Stimulated activated CD4-positive, alpha-beta T cell treated with anti-CD3 and anti-CD28 coated beads, Interleukin-12 subunit alpha, Interleukin-12 subunit beta, amount 100 ng/mL, for 24 hours (primary cell): ENCODE measurements at regions not wholly inside any gene's neighbourhood (a gene's known extent, or its start where the extent isn't known, plus 50 kb on each side); places are given as distances from the start of the nearest gene placed in this dataset.

Experiments
- DNase-seq, 2 experiments: peaks; one replicate each; pipeline ENCODE4 v3.0.0-alpha.2; 2020; ENCODE audit warnings: low read depth in 2 of 2

DNA sequence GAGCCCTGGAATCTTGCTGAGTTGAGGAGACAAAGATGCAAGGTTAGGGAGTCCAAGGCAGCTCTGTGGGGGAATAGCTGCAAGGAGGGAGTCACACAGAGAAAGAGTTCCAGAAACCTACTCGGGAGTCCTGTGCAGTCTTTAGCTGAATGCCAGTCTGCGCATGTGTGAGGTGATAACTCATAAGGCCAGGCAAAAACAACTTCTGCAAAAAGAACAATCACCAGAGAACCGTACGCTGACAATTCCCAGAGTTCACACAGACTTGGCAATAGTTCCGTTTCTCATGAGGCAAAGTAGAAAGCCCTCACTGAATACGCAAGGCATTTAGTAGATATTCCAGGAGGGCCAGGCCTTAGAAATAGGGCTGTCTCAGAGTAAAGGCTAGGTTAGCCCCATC is 135.2 kb upstream of the TAB2 start:
- no peak for DNase-seq

DNA sequence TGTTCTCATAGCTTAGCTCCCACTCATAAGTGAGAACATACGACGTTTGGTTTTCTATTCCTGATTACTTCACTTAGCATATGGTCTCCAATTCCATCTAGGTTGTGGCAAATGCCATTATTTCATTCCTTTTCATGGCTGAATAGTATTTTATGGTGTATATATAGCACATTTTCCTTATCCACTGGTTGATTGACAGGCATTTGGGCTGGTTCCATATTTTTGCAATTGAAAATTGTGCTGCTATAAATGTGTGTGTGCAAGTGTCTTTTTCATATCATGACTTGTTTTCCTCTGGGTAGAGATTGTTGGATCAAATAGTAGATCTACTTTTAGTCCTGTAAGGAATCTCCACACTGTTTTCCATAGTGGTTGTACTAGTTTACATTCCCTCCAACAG is 133.0 kb upstream of the TAB2 start:
- no peak for DNase-seq

DNA sequence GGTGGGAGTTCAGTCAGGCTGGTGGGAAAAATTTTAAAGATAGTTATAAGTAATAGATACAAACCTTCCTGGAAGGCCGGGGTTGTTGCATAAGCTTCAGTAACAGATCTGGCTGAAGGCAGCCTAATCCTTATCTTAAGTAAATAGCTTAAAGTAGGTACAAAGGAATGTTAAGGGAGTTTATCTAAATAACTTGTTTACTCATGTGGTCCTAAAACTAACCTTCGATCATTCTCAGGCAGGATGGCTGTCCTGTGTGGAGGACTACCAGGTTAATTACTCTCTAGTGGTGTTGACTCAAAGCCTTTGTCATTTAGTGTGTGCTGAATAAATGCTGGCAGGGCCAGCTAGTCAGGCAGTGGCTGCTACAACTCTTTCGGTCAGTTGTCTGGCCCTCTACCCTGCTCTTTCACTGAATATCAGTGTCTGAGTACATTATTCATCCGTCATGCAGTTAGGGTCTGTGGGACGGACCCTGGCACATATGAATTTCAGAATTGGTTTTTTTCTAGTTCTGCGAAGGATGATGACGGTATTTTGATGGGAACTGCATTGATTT is 131.6 kb upstream of the TAB2 start:
- no peak for DNase-seq

DNA sequence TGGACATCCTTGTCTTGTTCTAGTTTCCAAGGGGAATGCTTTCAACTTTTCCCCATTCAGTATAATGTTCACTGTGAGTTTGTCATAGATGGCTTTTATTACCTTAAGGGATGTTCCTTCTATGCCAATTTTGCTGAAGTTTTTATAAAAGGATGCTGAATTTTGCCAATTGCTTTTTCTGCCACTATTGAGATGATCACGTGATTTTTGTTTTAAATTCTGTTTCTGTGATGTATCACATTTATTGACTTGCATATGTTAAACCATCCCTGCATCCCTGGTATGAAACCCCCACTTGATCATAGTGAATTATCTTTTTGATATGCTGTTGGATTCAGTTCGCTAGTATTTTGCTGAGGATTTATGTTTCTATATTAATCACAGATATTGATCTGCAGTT is 130.6 kb upstream of the TAB2 start:
- DNase-seq: no peak

DNA sequence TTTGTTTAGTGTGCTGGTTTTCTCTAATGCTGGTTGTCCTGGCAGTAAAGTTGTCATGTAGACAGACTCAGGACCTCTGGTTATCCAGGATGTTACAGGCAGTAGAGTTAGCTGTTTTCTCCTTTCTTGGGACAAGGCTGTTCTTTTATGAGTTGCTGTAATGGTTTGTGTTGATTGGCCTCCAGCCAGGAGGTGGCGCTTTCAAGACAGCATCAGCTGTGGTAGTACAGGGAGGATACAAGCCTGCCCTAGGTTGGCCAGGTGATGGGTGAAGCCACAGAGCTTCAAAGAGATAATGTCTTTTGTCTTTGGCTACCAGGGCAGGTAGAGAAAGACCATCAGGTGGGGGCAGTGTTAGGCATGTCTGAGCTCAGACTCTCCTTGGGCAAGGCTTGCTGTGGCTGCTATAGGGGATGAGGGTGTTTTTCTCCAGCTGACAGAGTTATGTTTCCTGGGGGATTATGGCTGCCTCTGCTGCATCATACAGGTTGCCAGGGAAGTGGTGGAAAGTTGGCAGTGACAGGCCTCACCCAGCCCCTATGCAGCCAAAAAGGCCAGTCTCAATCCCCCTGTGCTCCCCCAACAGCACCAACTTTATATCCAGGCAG is 127.2 kb upstream of the TAB2 start:
- peak; percentile 21 to 60 for DNase-seq

DNA sequence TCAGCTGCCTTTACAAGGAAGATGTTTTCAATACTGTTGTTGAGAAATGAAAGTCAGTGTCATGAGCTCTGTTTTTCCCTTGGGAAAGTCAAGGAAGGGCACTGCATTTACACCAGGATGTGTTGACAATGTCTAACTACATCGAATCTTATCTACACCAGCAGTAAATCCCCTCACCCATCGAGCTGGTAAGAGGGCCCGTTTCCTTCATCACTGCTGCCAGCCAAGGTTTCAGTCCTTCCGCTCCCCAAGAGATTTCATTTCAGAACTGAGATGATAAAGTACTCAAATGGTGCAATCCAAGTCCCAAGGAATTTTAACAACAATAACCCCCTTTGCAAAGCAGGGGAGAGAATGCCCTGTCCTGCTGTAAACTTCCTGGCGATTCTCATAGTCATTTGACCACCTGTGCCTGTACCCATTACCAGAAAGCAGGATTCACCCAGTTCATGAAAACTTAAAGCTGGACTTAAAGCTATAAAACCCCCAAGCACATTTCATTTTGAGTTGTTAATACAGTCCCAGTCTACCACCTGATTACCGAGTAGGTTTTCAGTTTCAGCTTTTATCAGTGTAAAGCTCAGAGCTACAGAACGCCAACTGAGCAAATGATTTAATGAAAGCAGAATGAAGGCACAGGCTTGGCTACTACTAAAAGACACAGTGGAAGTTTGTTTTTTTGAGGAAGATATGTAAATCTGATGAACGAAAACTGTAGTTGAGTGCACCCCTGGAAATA is 122.5 kb upstream of the TAB2 start:
- no peak for DNase-seq

DNA sequence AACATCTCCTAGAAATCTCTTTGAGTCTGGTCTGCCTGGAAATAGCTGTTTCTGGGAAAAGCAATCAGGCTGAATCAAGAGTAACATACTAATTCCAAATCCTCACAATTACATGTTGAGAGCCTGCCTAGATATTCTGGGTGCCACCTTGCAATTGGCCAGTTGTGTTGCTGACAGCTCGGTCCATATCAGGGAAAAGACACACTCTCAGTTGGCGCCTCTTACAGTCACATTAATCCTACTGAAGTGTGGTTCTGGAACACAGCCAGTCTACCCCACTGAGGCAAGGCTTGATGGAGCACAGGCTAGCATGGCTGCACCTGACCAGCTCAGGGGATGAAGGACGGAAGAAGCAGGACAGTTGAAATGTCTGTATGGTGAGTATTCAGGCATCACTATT is 121.4 kb upstream of the TAB2 start:
- DNase-seq: no peak

DNA sequence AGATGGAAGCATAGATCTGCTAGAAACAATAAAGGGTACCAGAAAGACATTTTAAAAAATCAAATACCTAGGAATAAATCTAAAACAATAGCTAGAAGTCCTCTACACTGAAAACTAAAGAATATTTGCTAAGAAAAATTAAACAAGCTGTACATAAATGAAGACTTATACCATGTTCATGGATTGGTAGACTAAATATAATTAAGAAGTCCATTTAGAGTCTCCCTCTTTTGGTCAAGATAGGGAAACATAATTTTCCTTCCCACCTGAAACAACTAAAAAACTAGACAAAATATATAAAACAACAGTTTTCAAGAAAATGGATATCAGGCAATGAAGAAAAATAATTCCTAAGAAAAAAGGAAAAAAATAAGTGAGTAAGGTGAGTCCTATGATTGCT is 120.0 kb upstream of the TAB2 start:
- DNase-seq: no peak

DNA sequence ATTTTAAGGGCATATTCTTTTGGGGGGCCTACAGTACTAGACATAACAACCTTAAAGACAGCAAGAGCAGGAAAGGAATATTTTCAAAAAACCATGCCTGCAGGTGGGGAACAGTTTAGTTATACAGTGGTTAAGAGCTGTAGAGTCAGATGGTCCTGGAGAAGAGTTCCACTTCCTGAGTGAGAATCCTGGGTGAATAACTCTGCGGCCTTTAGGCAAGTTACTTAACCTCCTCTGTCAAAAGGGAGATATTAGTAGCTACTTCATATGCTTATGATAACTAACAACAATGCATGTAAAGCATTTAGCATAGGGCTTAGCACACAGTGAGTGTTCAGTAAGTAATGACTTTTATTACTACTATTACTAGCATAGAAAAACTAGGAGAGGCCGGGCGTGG is 119.2 kb upstream of the TAB2 start:
- DNase-seq: no peak

DNA sequence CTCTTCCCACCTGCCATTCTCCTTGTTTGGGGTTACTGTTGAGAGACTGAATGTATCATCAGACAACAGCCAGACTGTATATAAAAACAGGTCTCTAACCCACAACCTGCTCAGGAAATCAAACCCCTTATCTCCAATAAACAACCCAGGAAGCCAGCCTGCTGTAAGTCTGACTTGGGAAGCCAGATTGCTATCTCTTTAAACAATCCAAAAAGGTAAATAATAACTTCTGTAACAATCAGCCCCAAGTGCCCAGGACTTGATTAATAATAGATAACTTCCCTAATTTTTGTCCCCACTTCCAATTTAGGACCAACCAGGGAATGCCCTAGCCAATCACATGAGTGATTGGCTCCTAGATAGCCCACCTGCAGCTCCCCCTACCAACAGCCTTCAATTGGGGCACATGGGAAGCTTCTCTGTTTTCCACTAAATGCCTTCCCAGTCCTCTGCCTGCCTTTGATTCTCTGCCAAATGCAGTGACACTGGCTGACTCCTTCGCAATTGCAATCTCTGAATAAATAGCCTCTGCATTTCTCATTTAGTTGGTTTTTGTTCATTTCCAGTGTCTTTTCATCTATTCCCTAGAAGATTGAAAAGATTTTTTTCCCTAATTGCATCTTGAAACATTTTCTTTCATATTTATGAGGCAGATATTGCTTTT is 117.1 kb upstream of the TAB2 start:
- DNase-seq: no peak

DNA sequence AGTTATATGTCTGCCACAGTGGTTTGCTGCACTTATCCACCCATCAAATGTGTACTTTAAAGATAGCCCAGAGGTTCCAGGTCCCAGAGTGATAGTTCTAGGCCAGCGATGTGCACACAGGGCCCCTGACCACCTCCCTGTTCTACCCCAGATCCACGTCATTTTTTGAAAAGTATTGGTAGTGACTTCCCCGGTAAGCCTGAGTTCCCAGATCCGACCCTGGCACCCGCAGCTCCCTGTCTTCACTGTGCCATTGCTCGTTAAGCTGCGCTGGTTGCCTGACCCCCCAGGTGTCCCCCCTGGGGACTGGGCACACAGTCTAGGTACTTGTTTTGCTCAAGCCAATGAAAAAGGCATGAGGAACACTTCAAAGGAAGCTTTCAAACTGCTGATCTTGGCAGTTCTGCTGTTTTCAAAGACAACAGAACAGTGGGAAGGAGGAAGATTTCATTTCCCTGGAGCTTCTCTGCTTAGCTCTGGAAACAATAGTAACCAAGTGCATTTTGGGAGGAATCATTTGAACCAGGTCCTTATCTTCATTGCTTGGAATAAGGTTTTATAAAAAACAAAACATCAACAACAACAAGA is 116.3 kb upstream of the TAB2 start:
- DNase-seq: no peak

DNA sequence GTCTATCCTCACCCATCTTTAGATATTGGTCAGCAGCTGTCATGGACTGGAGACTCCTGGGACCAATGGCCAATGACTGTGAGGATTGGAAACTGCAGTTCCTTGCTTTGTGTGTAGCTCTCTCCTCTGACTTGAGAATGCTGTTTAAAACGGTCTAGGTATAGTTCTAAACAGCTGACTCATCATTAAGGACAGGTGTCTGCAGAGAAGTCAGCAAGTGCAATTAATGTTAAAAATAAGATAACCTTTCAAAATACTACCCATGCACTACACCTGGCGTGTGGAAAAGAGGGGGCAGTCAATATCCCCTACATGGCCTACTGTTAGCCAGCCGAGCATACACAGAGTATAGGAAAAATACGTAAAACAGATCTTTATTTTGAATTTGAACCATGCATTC is 115.4 kb upstream of the TAB2 start:
- DNase-seq: no peak

DNA sequence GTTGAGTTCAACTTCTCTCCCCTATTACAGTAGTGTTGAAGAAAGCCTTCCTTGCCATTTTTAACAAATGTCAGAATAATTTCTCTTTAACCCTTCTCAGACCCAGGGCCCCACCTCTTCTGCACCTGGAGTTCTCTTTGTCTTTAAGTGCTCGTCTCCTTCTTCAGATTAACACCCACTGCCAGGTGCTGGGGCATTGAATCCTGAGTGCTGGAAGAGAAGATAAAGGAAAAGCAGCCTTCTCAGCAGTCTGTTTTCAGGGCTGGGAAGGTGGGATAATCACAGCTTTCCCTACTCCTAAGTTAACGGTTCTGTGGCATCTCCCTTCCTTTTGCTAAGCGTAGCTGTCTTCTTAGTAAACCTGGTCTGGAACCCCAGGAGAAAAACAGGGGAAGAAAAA is 114.6 kb upstream of the TAB2 start:
- no peak for DNase-seq

DNA sequence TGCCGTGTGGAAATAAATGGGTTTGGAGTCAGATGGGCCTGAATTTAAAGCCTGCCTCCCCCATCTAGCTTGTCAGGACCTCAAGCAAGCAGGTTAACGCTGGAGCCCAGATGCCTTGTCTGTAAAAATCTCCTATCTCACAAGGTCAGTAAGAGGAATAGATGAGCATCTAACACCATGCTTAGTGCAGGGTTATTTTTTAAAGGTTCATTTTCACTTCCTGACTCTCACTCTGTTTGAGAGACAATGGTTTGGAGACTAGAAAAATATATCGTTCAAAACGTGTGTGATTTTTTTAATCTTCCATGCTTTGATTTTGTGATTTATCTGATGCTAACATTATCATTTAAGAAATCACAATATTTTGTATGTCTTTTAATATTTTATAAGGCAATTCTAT is 114.0 kb upstream of the TAB2 start:
- DNase-seq: no peak

DNA sequence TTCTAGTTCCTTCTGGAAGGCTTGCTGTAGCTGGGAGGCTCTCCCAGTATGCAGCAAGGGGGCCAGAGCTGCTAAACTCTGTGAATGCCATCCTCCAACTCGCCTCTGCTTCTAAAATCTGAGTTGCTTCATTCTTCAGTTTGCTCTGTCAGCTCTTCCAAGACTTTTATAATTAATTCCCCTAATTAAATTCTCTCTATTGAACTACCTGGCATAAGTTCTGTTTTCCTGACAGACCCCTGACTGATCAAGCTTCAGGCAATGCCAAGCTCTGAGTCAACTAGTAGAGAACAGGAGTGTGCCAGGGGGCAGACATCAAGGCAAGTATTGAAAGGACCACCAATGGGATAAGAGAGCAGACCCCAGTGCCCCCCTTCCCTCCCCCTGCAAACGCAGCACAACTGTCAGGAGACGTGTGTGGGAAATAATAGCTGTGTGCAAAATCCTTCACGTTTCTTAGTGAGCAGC is 109.3 kb upstream of the TAB2 start:
- DNase-seq: no peak

DNA sequence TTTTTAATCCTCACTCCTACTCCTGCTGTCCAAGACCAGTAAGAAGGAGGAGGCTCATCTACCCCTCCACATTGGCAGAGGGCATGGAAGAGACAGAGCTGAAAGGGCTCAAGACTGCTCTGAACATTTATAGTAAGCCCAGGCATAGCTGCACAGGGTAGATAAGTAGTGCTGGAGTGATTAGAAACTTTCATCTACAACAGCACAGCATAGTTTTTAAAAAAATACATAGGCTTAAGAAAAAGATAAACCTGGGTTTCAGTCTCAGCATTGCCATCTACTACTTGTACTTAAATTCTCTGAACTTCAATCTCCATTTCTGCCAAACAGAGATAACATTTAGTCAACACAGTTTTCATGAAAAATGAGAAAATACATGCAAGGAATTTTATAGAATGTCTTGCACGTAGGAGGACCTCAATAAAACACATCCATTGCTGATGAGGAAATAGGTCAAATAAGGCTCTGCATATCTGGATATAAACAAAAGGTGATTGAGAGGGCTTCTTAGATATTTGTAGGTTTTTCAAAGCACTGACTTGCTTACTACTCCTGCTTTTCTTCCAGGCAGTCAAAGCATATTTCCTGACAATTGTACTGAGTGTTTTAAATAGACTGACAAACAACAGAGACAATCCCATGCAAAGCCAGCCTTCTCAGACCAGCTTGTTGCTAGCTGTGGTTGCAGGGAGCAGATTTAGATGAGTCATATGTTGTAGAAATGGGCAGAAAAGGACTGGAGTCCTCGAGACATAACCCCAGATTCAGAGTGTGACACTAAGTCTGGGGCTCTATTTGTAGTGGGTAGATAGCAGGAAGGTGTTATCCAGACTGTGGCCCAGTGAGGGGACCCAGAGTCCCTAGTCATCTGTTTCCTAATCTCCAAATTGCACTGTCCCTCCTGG is 107.4 kb upstream of the TAB2 start:
- no peak for DNase-seq

DNA sequence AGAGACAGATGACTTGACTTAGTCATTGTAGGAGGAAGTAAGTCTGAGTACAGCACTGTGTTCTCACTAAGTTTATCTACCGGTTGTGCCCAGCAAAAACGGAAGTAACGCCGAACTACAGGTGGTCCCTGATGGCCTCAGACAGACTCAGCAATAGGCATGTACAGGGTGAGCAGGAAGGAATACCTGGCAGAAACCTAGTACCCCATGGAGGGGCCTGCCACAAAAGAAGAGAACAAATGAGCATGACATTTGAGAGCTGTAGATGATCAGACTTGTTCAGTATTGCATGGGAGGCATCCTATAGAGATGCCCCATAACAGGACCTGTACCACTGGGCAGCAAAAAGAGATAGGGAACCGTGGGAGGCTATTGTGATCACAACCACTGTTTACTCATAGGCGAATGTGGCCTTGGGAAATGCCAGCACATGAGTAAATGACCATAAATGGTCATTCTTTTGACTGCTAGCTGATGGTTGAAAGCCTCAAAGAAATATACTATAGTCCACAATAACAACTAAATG is 106.4 kb upstream of the TAB2 start:
- no peak for DNase-seq

DNA sequence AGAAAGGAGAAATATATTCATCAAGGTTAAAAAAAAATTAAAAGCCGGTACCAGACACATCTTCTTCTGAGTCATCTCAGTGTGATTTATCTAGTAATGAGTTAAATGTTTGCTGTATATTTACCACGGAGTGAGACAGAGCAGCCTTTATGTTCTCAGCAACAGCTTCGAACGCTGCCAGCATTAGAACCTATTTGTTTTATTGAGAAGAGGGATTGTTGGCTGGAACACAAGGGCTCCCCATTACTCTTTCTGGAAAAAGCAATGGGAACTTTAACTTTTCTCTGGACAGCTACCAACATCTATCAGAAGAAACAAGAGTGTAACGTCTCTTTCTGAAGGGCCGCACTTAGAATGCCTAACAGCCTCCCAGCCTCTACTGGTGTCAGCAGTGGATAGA is 105.3 kb upstream of the TAB2 start:
- DNase-seq: no peak

DNA sequence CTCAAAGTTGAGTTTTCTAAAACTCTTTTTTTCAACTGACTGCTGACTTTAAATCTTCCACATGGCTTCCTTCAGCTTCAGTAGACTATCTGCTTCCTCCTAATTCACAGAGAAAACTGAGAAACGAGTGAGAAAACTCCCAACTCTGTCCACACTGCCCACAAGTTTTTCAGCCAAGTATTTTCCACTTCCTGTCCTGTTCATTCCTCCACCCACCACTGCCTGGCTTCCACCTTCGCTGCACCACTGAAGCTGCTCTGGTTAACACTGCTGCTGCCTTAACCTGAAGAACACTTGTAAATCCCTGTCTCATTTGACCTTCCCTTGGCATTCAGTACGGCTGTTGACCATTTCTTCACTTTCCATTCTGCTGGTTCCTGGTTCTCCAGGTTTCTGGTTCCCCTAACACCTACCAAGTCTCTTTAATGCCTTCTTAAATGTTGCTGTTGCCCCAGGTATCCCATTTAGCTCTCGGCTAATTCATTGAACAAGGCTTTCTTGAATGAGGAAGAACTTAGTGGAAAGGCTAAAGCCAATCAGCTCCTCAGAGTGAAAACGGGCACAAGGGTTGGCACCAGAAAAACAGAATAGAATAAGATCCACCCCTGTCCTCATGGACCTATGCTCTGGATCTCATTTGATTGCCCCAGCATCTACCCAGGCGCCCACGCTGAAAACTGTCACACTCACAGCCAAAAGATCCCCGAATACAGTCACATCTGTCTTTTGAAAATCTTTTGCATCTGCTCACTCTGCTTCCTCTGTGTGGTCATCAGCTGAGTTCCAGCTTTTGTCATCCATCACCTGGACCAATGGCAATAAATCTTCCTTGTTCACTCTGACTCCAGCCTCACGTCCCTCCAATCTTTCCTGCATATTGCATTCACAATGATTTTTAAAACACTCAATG is 104.4 kb upstream of the TAB2 start:
- DNase-seq: peak in 1 of 2 experiments; percentile 26

DNA sequence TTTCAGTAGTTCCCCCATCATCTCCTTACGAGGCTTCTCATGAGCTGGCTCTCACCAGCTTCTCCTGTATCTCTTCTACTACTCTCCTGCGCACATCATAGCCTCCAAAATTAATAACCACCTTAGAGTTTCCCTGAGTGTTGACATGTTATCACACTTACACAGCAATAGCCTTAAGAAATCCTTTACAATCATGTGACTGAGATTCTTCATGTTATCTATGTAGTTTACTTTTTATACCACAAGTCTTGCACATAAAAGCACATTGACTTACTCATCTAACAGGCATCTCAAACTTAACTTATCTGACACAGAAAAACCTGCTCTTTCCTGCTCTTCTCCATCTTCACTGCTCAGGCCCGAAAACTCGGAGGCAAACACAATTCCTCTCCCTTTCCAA is 103.7 kb upstream of the TAB2 start:
- no peak for DNase-seq
